ENCODE measurements at regions not wholly inside any gene's neighbourhood (a gene's known extent, or its start where the extent isn't known, plus 50 kb on each side); places are given as distances from the start of the nearest gene placed in this dataset.
"Not testable (repeated sequence)": the region's sequence is repeated elsewhere in the genome, so short reads cannot be mapped to it uniquely, and the experiment has no call there.

DNA sequence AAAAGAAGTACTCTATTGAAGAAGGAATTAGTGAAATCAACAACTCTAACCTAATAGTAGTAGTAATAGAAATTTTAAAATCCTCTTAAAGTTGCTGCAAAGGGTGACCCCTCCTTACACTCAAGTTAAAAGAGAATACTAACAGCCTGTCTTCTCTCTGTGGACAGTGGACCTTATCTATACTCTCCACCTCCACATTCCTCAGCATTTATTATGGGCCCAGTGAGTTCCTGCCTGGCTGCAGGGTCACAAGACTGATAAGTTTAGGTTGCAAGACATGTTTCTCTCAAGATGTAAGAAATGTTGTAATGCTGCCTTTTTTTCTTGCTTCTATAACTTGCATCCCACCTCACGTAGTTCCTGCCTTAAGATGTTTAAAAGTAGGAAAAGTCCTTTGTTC, 880.6 kb downstream of the PDCD6IP start:
- DNase-seq (ENCODE audit: low read depth in 1 of 2, low spot score in 1 of 2); H3K27me3 ChIP-seq (ENCODE audit: insufficient read depth, poor library complexity, severe bottlenecking); H3K4me3 ChIP-seq (replicated peaks; ENCODE audit: insufficient read depth, low read length); H3K27ac ChIP-seq (replicated peaks): not testable (repeated sequence)

DNA sequence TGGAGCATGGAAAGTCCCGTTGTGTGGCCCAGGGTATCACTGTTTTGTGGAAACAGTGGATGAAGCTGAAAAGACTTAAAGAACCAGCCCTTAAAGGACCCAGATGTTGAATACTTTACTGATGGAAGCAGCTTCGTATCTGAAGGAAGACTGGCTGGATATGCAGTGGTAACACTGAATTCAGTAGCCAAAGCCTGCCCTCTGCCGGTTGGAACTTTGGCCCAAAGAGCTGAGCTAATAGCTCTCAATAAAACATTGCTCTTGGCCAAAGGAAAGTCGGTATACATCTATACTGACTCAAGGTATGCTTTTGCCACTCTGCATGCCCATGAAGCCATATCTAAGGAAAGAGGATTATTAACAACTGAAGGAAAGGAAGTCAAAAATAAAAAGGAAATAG, 885.4 kb downstream of the PDCD6IP start:
- DNase-seq (ENCODE audit: low read depth in 1 of 2, low spot score in 1 of 2), result no peak
- Histone ChIP-seq H3K27ac (replicated peaks) (no peak overlapping the region), H3K4me3 (replicated peaks; ENCODE audit: insufficient read depth, low read length) (no peak overlapping the region), H3K27me3 (ENCODE audit: insufficient read depth, poor library complexity, severe bottlenecking) (no peaks in the 10 kb centered on the region)
- no peak for TF ChIP-seq SPI1 (IDR thresholded peaks at IDR 0.05; ENCODE audit: borderline replicate concordance, low read depth)
- no peak for TF ChIP-seq POLR2AphosphoS5 (IDR thresholded peaks at IDR 0.05; ENCODE audit: low read depth)
- TF ChIP-seq, protein P1, sequence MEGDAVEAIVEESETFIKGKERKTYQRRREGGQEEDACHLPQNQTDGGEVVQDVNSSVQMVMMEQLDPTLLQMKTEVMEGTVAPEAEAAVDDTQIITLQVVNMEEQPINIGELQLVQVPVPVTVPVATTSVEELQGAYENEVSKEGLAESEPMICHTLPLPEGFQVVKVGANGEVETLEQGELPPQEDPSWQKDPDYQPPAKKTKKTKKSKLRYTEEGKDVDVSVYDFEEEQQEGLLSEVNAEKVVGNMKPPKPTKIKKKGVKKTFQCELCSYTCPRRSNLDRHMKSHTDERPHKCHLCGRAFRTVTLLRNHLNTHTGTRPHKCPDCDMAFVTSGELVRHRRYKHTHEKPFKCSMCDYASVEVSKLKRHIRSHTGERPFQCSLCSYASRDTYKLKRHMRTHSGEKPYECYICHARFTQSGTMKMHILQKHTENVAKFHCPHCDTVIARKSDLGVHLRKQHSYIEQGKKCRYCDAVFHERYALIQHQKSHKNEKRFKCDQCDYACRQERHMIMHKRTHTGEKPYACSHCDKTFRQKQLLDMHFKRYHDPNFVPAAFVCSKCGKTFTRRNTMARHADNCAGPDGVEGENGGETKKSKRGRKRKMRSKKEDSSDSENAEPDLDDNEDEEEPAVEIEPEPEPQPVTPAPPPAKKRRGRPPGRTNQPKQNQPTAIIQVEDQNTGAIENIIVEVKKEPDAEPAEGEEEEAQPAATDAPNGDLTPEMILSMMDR (IDR thresholded peaks at IDR 0.05; ENCODE audit: insufficient read depth, low read length), result no peak
- no peak for TF ChIP-seq GABPA (IDR thresholded peaks at IDR 0.05; ENCODE audit: low read depth)
- TF ChIP-seq, protein P2, sequence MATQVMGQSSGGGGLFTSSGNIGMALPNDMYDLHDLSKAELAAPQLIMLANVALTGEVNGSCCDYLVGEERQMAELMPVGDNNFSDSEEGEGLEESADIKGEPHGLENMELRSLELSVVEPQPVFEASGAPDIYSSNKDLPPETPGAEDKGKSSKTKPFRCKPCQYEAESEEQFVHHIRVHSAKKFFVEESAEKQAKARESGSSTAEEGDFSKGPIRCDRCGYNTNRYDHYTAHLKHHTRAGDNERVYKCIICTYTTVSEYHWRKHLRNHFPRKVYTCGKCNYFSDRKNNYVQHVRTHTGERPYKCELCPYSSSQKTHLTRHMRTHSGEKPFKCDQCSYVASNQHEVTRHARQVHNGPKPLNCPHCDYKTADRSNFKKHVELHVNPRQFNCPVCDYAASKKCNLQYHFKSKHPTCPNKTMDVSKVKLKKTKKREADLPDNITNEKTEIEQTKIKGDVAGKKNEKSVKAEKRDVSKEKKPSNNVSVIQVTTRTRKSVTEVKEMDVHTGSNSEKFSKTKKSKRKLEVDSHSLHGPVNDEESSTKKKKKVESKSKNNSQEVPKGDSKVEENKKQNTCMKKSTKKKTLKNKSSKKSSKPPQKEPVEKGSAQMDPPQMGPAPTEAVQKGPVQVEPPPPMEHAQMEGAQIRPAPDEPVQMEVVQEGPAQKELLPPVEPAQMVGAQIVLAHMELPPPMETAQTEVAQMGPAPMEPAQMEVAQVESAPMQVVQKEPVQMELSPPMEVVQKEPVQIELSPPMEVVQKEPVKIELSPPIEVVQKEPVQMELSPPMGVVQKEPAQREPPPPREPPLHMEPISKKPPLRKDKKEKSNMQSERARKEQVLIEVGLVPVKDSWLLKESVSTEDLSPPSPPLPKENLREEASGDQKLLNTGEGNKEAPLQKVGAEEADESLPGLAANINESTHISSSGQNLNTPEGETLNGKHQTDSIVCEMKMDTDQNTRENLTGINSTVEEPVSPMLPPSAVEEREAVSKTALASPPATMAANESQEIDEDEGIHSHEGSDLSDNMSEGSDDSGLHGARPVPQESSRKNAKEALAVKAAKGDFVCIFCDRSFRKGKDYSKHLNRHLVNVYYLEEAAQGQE (IDR thresholded peaks at IDR 0.05; ENCODE audit: insufficient replicate concordance, low read depth), result no peak

DNA sequence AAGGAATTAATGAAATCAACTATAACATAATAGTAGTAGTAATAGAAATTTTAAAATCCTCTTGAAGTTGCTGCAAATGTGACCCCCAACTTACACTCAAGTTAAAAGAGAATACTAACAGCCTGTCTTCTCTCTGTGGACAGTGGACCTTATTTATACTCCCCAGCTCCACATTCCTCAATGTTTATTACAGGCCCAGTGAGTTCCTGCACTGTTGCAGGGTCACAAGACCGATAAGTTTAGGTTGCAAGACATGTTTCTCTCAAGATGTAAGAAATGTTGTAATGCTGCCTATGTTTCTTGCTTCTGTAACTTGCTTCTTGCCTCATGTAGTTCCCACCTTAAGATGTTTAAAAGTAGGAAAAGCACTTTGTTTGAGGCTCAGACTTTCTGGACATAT, 888.1 kb downstream of the PDCD6IP start:
- DNase-seq (ENCODE audit: low read depth in 1 of 2, low spot score in 1 of 2), result no peak
- H3K4me3 ChIP-seq (replicated peaks; ENCODE audit: insufficient read depth, low read length), result no peak overlapping the region
- TF ChIP-seq, protein P2 (IDR thresholded peaks at IDR 0.05; ENCODE audit: insufficient replicate concordance, low read depth), result no peak
- TF ChIP-seq POLR2AphosphoS5 (IDR thresholded peaks at IDR 0.05; ENCODE audit: low read depth), result no peak
- no peak for TF ChIP-seq SPI1 (IDR thresholded peaks at IDR 0.05; ENCODE audit: borderline replicate concordance, low read depth)
- no peak for TF ChIP-seq GABPA (IDR thresholded peaks at IDR 0.05; ENCODE audit: low read depth)
- TF ChIP-seq, protein P1 (IDR thresholded peaks at IDR 0.05; ENCODE audit: insufficient read depth, low read length), result no peak
- no peak overlapping the region for H3K27ac ChIP-seq (replicated peaks)
- no peaks in the 10 kb centered on the region for H3K27me3 ChIP-seq (ENCODE audit: insufficient read depth, poor library complexity, severe bottlenecking)

DNA sequence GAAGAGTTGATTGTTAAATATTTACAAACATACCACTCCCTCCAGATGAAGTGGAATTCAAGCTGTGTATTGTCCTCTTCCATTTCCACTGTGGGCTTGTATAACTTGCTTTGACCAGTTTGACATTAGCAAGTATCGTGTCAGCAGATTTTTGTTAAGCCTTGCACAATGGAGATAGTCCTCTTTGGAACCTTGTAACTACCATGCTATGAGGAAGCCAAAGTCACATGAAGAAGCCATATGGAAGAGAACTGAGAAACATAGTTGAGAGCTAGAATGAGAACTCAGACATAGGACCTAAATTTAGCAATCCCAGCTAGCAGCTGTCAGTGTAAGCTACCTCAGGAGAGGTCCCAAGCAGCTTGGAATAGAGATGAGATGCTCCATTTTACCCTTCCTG, 889.2 kb downstream of the PDCD6IP start:
- TF ChIP-seq, protein P2 (IDR thresholded peaks at IDR 0.05; ENCODE audit: insufficient replicate concordance, low read depth), result no peak
- TF ChIP-seq GABPA (IDR thresholded peaks at IDR 0.05; ENCODE audit: low read depth) (no peak), POLR2AphosphoS5 (IDR thresholded peaks at IDR 0.05; ENCODE audit: low read depth) (no peak), SPI1 (IDR thresholded peaks at IDR 0.05; ENCODE audit: borderline replicate concordance, low read depth) (no peak)
- TF ChIP-seq, protein P1 (IDR thresholded peaks at IDR 0.05; ENCODE audit: insufficient read depth, low read length), result no peak
- DNase-seq (ENCODE audit: low read depth in 1 of 2, low spot score in 1 of 2), result no peak
- H3K4me3 ChIP-seq (replicated peaks; ENCODE audit: insufficient read depth, low read length), result no peak overlapping the region
- no peak overlapping the region for H3K27ac ChIP-seq (replicated peaks)
- no peaks in the 10 kb centered on the region for H3K27me3 ChIP-seq (ENCODE audit: insufficient read depth, poor library complexity, severe bottlenecking)

Measured in HL-60 (cell line).